Frontal cortex (tissue), 3 donors: ENCODE measurements at regions not wholly inside any gene's neighbourhood (a gene's known extent, or its start where the extent isn't known, plus 50 kb on each side); places are given as distances from the start of the nearest gene placed in this dataset.
"Not testable (repeated sequence)": the region's sequence is repeated elsewhere in the genome, so short reads cannot be mapped to it uniquely, and the experiment has no call there.

Experiments used
- DNase-seq, 2 donors: peaks; one replicate each; pipeline ENCODE4 v3.0.0; 2012; ENCODE audit warnings: low spot score in 2 of 2
- FAIRE-seq: peaks from 2 replicates; lab custom pipeline; 2012; peaks lifted over from hg19 to GRCh38; lab: Jason Lieb, UNC
- donor health status: control.
- donor health status: control.
- donor health status: control.

- no peak for FAIRE-seq
Observed at GRCh38 chr13:28574617-28575142, 79.8 kb upstream of the FLT1 start.

GRCh38 chr13:28573595-28574373 lies 78.9 kb upstream of the FLT1 start:
- DNase-seq = no peak

More at GRCh38 chr13:28574617-28575142, 79.8 kb upstream of the FLT1 start:
- no peak for DNase-seq

GRCh38 chr13:28572871-28573270 lies 77.9 kb upstream of the FLT1 start:
- FAIRE-seq (no peak), DNase-seq (no peak)

More at GRCh38 chr13:28573595-28574373, 78.9 kb upstream of the FLT1 start:
- FAIRE-seq = no peak

GRCh38 chr13:28570356-28570755 lies 75.4 kb upstream of the FLT1 start:
- not testable (repeated sequence) for FAIRE-seq

GRCh38 chr13:28569886-28570285 lies 75.0 kb upstream of the FLT1 start:
- FAIRE-seq (no peak), DNase-seq (no peak)

More at GRCh38 chr13:28570356-28570755, 75.4 kb upstream of the FLT1 start:
- not testable (repeated sequence) for DNase-seq

GRCh38 chr13:28568286-28568685 lies 73.4 kb upstream of the FLT1 start:
- peak in 1 of 2 donors; percentile 4 for DNase-seq
- FAIRE-seq = no peak

GRCh38 chr13:28566891-28567290 lies 72.0 kb upstream of the FLT1 start:
- FAIRE-seq = no peak
- no peak for DNase-seq

GRCh38 chr13:28566283-28566682 lies 71.4 kb upstream of the FLT1 start:
- no peak for FAIRE-seq

GRCh38 chr13:28564030-28564429 lies 69.1 kb upstream of the FLT1 start:
- no peak for FAIRE-seq

More at GRCh38 chr13:28566283-28566682, 71.4 kb upstream of the FLT1 start:
- no peak for DNase-seq

GRCh38 chr13:28563609-28564008 lies 68.7 kb upstream of the FLT1 start:
- DNase-seq (no peak), FAIRE-seq (no peak)

More at GRCh38 chr13:28564030-28564429, 69.1 kb upstream of the FLT1 start:
- no peak for DNase-seq

GRCh38 chr13:28560612-28561011 lies 65.7 kb upstream of the FLT1 start:
- FAIRE-seq (no peak), DNase-seq (no peak)

GRCh38 chr13:28559636-28560259 lies 64.8 kb upstream of the FLT1 start:
- FAIRE-seq (no peak), DNase-seq (no peak)

GRCh38 chr13:28558567-28558966 lies 63.6 kb upstream of the FLT1 start:
- FAIRE-seq = no peak
- DNase-seq = no peak

GRCh38 chr13:28557725-28558520 lies 63.0 kb upstream of the FLT1 start:
- DNase-seq (no peak), FAIRE-seq (no peak)

GRCh38 chr13:28555096-28555495 lies 60.2 kb upstream of the FLT1 start:
- FAIRE-seq (no peak), DNase-seq (no peak)

- no peak for FAIRE-seq
- no peak for DNase-seq
Observed at GRCh38 chr13:28553971-28554370, 59.0 kb upstream of the FLT1 start.

GRCh38 chr13:28552288-28552687 lies 57.4 kb upstream of the FLT1 start:
- FAIRE-seq (no peak), DNase-seq (no peak)

- DNase-seq (no peak), FAIRE-seq (no peak)
Observed at GRCh38 chr13:28551498-28551895, 56.6 kb upstream of the FLT1 start.

GRCh38 chr13:28550721-28551497 lies 56.0 kb upstream of the FLT1 start:
- no peak for DNase-seq
- FAIRE-seq = no peak

- no peak for FAIRE-seq
- DNase-seq = no peak
Observed at GRCh38 chr13:28550091-28550490, 55.2 kb upstream of the FLT1 start.
